ENCODE measurements at regions not wholly inside any gene's neighbourhood (a gene's known extent, or its start where the extent isn't known, plus 50 kb on each side); places are given as distances from the start of the nearest gene placed in this dataset.

DNA sequence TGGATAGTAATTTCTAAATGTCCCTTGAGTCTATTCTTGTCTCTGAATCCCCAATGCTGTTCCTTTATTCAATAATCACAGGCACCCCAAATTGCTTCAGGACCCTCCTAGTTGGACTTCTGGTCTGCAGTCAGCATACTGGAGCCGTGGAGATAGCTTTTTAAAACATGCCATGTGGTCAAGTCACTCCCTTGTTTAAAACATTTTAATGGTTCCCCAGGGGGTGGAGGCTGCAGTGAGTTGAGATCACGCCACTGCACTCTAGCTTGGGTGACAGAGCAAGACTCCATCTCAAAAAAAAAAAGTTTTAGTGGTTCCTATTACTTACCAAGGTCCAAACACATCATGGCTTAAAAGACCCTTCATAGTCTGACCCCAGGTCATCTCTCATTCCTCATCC lies 220.3 kb downstream of the ADAMTS15 start:
- TF ChIP-seq, protein P1, sequence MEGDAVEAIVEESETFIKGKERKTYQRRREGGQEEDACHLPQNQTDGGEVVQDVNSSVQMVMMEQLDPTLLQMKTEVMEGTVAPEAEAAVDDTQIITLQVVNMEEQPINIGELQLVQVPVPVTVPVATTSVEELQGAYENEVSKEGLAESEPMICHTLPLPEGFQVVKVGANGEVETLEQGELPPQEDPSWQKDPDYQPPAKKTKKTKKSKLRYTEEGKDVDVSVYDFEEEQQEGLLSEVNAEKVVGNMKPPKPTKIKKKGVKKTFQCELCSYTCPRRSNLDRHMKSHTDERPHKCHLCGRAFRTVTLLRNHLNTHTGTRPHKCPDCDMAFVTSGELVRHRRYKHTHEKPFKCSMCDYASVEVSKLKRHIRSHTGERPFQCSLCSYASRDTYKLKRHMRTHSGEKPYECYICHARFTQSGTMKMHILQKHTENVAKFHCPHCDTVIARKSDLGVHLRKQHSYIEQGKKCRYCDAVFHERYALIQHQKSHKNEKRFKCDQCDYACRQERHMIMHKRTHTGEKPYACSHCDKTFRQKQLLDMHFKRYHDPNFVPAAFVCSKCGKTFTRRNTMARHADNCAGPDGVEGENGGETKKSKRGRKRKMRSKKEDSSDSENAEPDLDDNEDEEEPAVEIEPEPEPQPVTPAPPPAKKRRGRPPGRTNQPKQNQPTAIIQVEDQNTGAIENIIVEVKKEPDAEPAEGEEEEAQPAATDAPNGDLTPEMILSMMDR (IDR thresholded peaks at IDR 0.05): no peak
- no peak for TF ChIP-seq POLR2A (IDR thresholded peaks at IDR 0.05)
